PFSK-1 (cell line): ENCODE measurements at regions not wholly inside any gene's neighbourhood (a gene's known extent, or its start where the extent isn't known, plus 50 kb on each side); places are given as distances from the start of the nearest gene placed in this dataset.

Experiments
- FOXP2 ChIP-seq: optimal IDR thresholded peaks from 2 replicates; pipeline ENCODE3; 2011; ENCODE audit warnings: borderline replicate concordance, control low read depth, inconsistent platforms; ENCODE audit not compliant: insufficient read depth; ENCODE audit errors: extremely low read length, extremely low read depth
- POLR2AphosphoS5 ChIP-seq: IDR thresholded peaks from 2 replicates; pipeline ENCODE4 v1.6.1; 2012; ENCODE audit warnings: low read depth, mild to moderate bottlenecking, control low read depth, low read length, moderate library complexity
- REST ChIP-seq, 2 experiments: IDR thresholded peaks; 2 replicates each; pipeline versions ENCODE4 v1.6.1 to v1.8.0; 2011 to 2012; ENCODE audit warnings: low read depth in 2 of 2, low read length in 2 of 2, control low read depth in 1 of 2, inconsistent platforms in 1 of 2, mild to moderate bottlenecking in 1 of 2, moderate library complexity in 1 of 2; ENCODE audit not compliant: insufficient read depth in 1 of 2
- SIN3A ChIP-seq: IDR thresholded peaks from 2 replicates; pipeline ENCODE4 v1.6.1; 2012; ENCODE audit warnings: mild to moderate bottlenecking, low read length, moderate library complexity, borderline replicate concordance; ENCODE audit not compliant: insufficient read depth
- TAF1 ChIP-seq: IDR thresholded peaks from 2 replicates; pipeline ENCODE4 v1.6.1; 2012; ENCODE audit warnings: low read length, control low read depth, borderline replicate concordance; ENCODE audit not compliant: insufficient read depth

- TF ChIP-seq REST (IDR thresholded peaks at IDR 0.05; ENCODE audit: insufficient read depth in 1 of 2, low read depth in 2 of 2, low read length in 2 of 2) (no peak), POLR2AphosphoS5 (no peak), TAF1 (no peak), SIN3A (no peak), FOXP2 (no peak)
Measured at GRCh38 chr3:81072591-81072990, 688.9 kb downstream of the GBE1 start.

- TF ChIP-seq FOXP2: no peak
- TF ChIP-seq SIN3A: no peak
- no peak for TF ChIP-seq POLR2AphosphoS5
- TF ChIP-seq TAF1: no peak
- TF ChIP-seq REST (IDR thresholded peaks at IDR 0.05; ENCODE audit: insufficient read depth in 1 of 2, low read depth in 2 of 2, low read length in 2 of 2): no peak
Measured at GRCh38 chr3:81068546-81068945, 692.9 kb downstream of the GBE1 start.

GRCh38 chr3:81063896-81064295, 697.5 kb downstream of the GBE1 start:
- no peak for TF ChIP-seq SIN3A
- no peak for TF ChIP-seq TAF1
- TF ChIP-seq FOXP2: no peak
- TF ChIP-seq POLR2AphosphoS5: no peak
- no peak for TF ChIP-seq REST (IDR thresholded peaks at IDR 0.05; ENCODE audit: insufficient read depth in 1 of 2, low read depth in 2 of 2, low read length in 2 of 2)

GRCh38 chr3:81048058-81048665, 713.3 kb downstream of the GBE1 start:
- no peak for TF ChIP-seq POLR2AphosphoS5
- no peak for TF ChIP-seq REST (IDR thresholded peaks at IDR 0.05; ENCODE audit: insufficient read depth in 1 of 2, low read depth in 2 of 2, low read length in 2 of 2)
- TF ChIP-seq TAF1: no peak
- no peak for TF ChIP-seq FOXP2
- no peak for TF ChIP-seq SIN3A

GRCh38 chr3:81045976-81046375, 715.5 kb downstream of the GBE1 start:
- TF ChIP-seq SIN3A (no peak), TAF1 (no peak), POLR2AphosphoS5 (no peak)
